Prostate gland (tissue), 2 donors: ENCODE measurements at regions not wholly inside any gene's neighbourhood (a gene's known extent, or its start where the extent isn't known, plus 50 kb on each side); places are given as distances from the start of the nearest gene placed in this dataset.

Experiments used
- POLR2A ChIP-seq: fragments of 450-650 bp; IDR thresholded peaks from one replicate; pipeline ENCODE4 v1.6.1; 2016; ENCODE audit warnings: antibody characterized with exemption, mild to moderate bottlenecking
- POLR2AphosphoS5 ChIP-seq: sonication (generic); formaldehyde crosslinking; IDR thresholded peaks from one replicate; pipeline ENCODE4 v1.6.1; 2017; ENCODE audit warnings: antibody characterized with exemption
- TF ChIP-seq, protein P1 (sequence below), 4 experiments: fragments of 200-600 bp in 2 of 4; fragments of 450-650 bp in 2 of 4; sonication (generic) in 2 of 4; IDR thresholded peaks; 1 replicate in 3 of 4; 2 replicates in 1 of 4; pipeline ENCODE4 v1.5.1; 2016 to 2019; ENCODE audit warnings: antibody characterized with exemption in 4 of 4, mild to moderate bottlenecking in 2 of 4, moderate library complexity in 2 of 4

DNA sequence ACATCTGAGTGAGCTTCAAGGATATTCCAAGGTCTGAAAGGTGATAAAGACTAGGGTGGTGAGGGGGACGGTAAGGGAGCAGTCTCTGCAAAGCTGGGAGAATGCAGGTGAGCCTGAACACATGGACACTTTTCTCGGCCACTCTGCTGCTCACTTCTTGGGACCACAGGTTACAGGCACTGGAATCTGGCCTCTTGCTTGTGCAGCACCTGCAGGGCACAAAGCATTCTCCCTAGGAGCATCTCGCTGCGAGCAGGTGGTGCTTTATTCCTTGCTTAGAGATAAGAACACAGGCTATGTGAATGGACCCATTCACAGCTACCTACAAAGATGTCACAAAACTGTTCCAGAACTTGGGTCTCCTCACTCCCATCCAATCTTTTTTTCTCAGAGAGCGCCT lies 153.2 kb downstream of the DDX1 start:
- TF ChIP-seq, protein P1, sequence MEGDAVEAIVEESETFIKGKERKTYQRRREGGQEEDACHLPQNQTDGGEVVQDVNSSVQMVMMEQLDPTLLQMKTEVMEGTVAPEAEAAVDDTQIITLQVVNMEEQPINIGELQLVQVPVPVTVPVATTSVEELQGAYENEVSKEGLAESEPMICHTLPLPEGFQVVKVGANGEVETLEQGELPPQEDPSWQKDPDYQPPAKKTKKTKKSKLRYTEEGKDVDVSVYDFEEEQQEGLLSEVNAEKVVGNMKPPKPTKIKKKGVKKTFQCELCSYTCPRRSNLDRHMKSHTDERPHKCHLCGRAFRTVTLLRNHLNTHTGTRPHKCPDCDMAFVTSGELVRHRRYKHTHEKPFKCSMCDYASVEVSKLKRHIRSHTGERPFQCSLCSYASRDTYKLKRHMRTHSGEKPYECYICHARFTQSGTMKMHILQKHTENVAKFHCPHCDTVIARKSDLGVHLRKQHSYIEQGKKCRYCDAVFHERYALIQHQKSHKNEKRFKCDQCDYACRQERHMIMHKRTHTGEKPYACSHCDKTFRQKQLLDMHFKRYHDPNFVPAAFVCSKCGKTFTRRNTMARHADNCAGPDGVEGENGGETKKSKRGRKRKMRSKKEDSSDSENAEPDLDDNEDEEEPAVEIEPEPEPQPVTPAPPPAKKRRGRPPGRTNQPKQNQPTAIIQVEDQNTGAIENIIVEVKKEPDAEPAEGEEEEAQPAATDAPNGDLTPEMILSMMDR (IDR thresholded peaks at IDR 0.05): no peak
- TF ChIP-seq POLR2A (no peak), POLR2AphosphoS5 (no peak)
